ENCODE measurements at regions not wholly inside any gene's neighbourhood (a gene's known extent, or its start where the extent isn't known, plus 50 kb on each side); places are given as distances from the start of the nearest gene placed in this dataset.

- Histone ChIP-seq H3K36me3 (ENCODE audit: control insufficient read depth, insufficient read depth, low read length) (no peaks in the 10 kb centered on the region), H3K4me1 (ENCODE audit: control insufficient read depth, insufficient read depth, low read length) (no peaks in the 10 kb centered on the region), H3K27me3 (ENCODE audit: control insufficient read depth, insufficient read depth, low read length) (no peaks in the 10 kb centered on the region), H3K9ac (ENCODE audit: low read depth, low read length) (no peak overlapping the region), H3K9me3 (ENCODE audit: control insufficient read depth, insufficient read depth, low read length) (no peaks in the 10 kb centered on the region), H3K4me3 (ENCODE audit: low read depth, low read length) (no peak overlapping the region)
Measured at GRCh38 chr15:77706482-77707244, 74.0 kb upstream of the LINGO1 start.

DNA sequence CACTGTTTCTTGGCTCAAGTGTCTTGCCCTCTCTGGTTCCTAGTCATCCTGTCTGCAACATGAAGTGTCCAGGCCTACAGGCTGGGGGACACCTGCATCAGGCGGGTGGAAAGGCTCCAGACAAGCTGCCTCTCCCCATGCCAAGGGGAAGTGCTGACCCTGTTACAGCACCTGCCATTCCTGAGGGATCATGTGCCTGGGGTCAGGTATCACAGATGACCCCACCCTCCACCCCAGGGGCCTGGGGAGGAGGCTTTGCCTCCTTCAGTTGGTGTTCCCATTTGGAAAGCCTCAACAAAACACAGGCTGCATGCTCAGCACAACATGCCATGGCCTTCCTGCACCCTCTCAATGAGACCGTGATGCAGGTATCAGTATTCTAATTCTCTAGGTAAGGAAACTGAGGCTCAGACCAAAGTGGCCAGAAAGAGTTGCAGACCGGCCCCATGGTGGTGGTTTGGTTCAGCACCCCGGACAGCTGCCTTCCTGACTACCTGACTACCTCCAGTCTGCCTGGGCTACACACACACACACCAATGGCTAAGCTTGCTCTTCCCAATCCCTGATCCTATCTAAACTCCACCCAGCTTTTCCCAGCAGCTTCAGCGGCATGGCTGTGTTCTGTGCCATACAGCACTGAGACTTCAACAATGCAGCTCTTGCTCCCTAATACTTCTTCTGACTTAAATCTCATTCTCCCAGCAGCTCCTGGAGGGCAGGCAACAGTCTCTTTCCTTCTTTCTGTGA, 69.7 kb upstream of the LINGO1 start:
- H3K36me3 ChIP-seq (ENCODE audit: control insufficient read depth, insufficient read depth, low read length): no peaks in the 10 kb centered on the region
- H3K9me3 ChIP-seq (ENCODE audit: control insufficient read depth, insufficient read depth, low read length): no peaks in the 10 kb centered on the region
- no peaks in the 10 kb centered on the region for H3K27me3 ChIP-seq (ENCODE audit: control insufficient read depth, insufficient read depth, low read length)
- no peaks in the 10 kb centered on the region for H3K4me1 ChIP-seq (ENCODE audit: control insufficient read depth, insufficient read depth, low read length)
- no peak overlapping the region for H3K9ac ChIP-seq (ENCODE audit: low read depth, low read length)
- H3K4me3 ChIP-seq (ENCODE audit: low read depth, low read length): no peak overlapping the region

DNA sequence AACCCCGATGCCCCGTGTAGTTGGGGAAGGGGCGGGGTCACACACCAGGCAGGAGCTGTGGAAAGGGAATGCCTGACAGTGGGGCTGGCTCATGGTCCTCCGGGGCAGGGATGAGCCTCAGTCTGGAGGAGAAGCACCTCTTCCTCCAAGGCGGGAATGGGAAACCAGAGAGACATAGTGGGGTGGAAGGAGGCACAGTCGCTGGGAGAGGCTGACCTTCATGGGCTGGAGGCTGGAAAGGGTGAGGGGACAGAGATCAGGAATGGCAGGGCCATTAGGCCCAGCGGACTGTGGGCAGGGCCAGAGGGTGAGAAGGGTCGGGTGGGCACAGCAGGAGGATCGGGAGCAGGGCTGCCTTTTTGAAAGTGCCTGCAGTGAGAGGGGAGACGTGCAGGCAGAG, 65.8 kb upstream of the LINGO1 start:
- Histone ChIP-seq H3K27me3 (ENCODE audit: control insufficient read depth, insufficient read depth, low read length) (no peaks in the 10 kb centered on the region), H3K9me3 (ENCODE audit: control insufficient read depth, insufficient read depth, low read length) (no peaks in the 10 kb centered on the region), H3K36me3 (ENCODE audit: control insufficient read depth, insufficient read depth, low read length) (no peaks in the 10 kb centered on the region), H3K4me3 (ENCODE audit: low read depth, low read length) (no peak overlapping the region), H3K9ac (ENCODE audit: low read depth, low read length) (no peak overlapping the region), H3K4me1 (ENCODE audit: control insufficient read depth, insufficient read depth, low read length) (no peaks in the 10 kb centered on the region)

GRCh38 chr15:77697893-77698292, 65.2 kb upstream of the LINGO1 start:
- Histone ChIP-seq H3K36me3 (ENCODE audit: control insufficient read depth, insufficient read depth, low read length) (no peaks in the 10 kb centered on the region), H3K9me3 (ENCODE audit: control insufficient read depth, insufficient read depth, low read length) (no peaks in the 10 kb centered on the region), H3K9ac (ENCODE audit: low read depth, low read length) (no peak overlapping the region), H3K4me1 (ENCODE audit: control insufficient read depth, insufficient read depth, low read length) (no peaks in the 10 kb centered on the region), H3K27me3 (ENCODE audit: control insufficient read depth, insufficient read depth, low read length) (no peaks in the 10 kb centered on the region), H3K4me3 (ENCODE audit: low read depth, low read length) (no peak overlapping the region)

DNA sequence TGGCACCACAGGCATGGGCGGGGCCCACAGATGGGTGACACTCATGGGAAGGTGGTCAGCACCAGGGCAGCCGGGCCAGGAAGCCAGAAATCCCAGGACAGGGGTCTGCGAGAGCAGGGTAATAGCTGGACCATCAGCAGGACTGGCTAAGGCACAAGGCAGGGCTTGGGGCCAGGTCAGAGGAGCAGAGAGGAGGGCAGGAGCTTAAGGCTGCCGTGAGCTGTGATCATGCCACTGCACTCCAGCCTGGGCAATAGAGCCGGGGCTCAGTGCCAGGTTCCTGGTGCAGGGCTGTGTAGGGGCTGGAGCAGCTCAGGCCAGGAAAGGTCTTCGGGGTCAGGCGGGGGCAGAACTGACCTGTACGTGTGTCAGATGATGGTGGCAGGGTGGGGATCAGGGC, 64.2 kb upstream of the LINGO1 start:
- H3K4me3 ChIP-seq (ENCODE audit: low read depth, low read length): no peak overlapping the region
- H3K9me3 ChIP-seq (ENCODE audit: control insufficient read depth, insufficient read depth, low read length): no peaks in the 10 kb centered on the region
- no peak overlapping the region for H3K9ac ChIP-seq (ENCODE audit: low read depth, low read length)
- H3K27me3 ChIP-seq (ENCODE audit: control insufficient read depth, insufficient read depth, low read length): no peaks in the 10 kb centered on the region
- H3K4me1 ChIP-seq (ENCODE audit: control insufficient read depth, insufficient read depth, low read length): no peaks in the 10 kb centered on the region
- H3K36me3 ChIP-seq (ENCODE audit: control insufficient read depth, insufficient read depth, low read length): no peaks in the 10 kb centered on the region

DNA sequence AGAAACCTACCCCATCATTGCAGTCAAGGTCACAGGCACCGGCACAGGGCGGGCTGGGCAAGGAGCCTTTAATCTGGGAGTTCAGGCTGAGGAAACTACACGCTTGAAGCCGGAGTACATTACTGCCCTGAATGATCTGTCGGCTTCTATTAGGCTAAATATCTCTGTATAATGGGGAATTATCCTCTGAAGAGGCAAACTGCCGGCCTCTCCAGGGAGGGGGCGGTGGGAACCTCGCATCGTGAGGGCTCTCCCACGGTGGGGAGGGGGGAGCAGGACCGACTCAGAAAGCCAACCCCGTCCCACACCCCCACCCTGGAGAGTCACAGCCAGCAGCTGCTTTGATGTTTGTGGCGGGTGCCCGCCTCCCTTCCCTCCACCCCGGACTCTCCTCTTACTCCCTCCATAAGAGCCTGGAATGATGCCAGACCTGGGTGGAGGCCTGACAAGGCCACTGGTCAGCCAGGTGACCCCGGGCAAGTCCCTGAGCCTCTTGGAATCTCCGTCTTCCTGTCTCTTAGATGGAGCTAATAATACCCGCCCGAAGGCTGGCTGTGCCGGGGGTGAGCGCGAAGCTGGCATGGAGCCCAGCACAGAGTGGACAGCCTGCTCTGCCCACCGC, 63.4 kb upstream of the LINGO1 start:
- Histone ChIP-seq H3K27me3 (ENCODE audit: control insufficient read depth, insufficient read depth, low read length) (no peaks in the 10 kb centered on the region), H3K36me3 (ENCODE audit: control insufficient read depth, insufficient read depth, low read length) (no peaks in the 10 kb centered on the region)

DNA sequence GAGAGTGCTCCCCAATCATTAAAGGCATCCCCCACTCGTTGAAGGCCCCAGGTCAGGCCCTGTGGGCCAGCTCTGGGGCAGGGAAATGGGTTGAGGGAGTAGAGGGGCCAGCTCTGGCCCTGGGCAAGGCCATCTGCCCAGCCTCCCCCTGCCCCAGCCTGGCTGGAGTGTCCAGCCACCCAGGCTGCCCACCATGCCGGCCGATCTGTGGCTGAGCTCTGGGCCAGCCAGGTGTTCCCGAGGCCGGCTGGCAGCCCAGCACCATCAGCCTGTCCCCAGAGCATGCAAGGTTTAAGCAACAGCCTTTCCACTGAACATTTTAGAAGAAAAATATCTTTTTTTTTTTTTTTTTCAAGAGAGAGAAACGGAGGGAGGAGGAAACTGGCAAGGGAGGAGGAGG, 62.8 kb upstream of the LINGO1 start:
- H3K4me3 ChIP-seq (ENCODE audit: low read depth, low read length): no peak overlapping the region
- no peaks in the 10 kb centered on the region for H3K4me1 ChIP-seq (ENCODE audit: control insufficient read depth, insufficient read depth, low read length)
- H3K36me3 ChIP-seq (ENCODE audit: control insufficient read depth, insufficient read depth, low read length): no peaks in the 10 kb centered on the region
- no peaks in the 10 kb centered on the region for H3K9me3 ChIP-seq (ENCODE audit: control insufficient read depth, insufficient read depth, low read length)
- no peaks in the 10 kb centered on the region for H3K27me3 ChIP-seq (ENCODE audit: control insufficient read depth, insufficient read depth, low read length)
- no peak overlapping the region for H3K9ac ChIP-seq (ENCODE audit: low read depth, low read length)

More for the DNA sequence above, 63.4 kb upstream of the LINGO1 start:
- no peak overlapping the region for H3K9ac ChIP-seq (ENCODE audit: low read depth, low read length)
- no peaks in the 10 kb centered on the region for H3K4me1 ChIP-seq (ENCODE audit: control insufficient read depth, insufficient read depth, low read length)
- no peaks in the 10 kb centered on the region for H3K9me3 ChIP-seq (ENCODE audit: control insufficient read depth, insufficient read depth, low read length)
- no peak overlapping the region for H3K4me3 ChIP-seq (ENCODE audit: low read depth, low read length)

DNA sequence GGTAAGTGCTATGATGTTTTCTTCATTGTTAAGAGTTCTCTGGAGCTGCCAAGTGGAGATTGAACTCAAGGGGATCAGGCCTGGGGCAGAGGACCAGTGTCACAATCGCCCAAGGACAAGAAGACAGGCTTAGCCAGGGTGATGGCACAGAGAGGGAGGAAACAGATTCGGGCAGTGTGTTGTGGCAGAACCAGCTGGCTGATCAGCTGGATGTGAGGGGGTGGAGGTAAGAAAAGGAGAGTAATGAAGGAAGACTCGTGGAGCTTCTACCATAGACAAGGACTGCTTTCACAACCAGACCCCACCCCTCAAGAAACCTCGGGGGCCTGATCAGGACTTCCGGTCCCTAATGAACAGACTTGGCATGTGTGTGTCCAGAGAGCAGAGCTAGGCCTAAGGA, 60.9 kb upstream of the LINGO1 start:
- H3K4me3 ChIP-seq (ENCODE audit: low read depth, low read length): no peak overlapping the region
- H3K36me3 ChIP-seq (ENCODE audit: control insufficient read depth, insufficient read depth, low read length): no peaks in the 10 kb centered on the region
- no peaks in the 10 kb centered on the region for H3K27me3 ChIP-seq (ENCODE audit: control insufficient read depth, insufficient read depth, low read length)
- H3K9ac ChIP-seq (ENCODE audit: low read depth, low read length): no peak overlapping the region
- H3K4me1 ChIP-seq (ENCODE audit: control insufficient read depth, insufficient read depth, low read length): no peaks in the 10 kb centered on the region
- no peaks in the 10 kb centered on the region for H3K9me3 ChIP-seq (ENCODE audit: control insufficient read depth, insufficient read depth, low read length)

DNA sequence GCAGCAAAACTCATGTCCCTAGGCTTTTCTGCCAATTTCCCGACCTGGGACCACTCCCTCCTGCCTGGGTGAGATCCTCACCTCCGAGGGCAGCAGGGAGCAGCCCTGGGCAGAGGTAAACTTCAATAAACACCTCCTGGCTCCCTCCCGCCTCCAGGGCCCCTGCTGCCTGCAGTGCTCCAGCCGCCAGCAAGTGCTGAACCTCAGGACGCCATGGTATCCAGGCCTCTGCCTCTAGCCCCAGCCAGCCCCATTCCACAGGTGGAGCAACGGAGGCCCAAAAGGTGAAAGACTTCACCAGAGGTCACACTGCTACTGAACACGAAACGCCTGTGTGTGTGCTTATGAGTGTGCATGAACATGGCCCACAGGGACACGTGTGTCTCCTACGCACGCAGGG, 59.9 kb upstream of the LINGO1 start:
- Histone ChIP-seq H3K27me3 (ENCODE audit: control insufficient read depth, insufficient read depth, low read length) (no peaks in the 10 kb centered on the region), H3K36me3 (ENCODE audit: control insufficient read depth, insufficient read depth, low read length) (no peaks in the 10 kb centered on the region), H3K4me3 (ENCODE audit: low read depth, low read length) (no peak overlapping the region), H3K4me1 (ENCODE audit: control insufficient read depth, insufficient read depth, low read length) (no peaks in the 10 kb centered on the region), H3K9me3 (ENCODE audit: control insufficient read depth, insufficient read depth, low read length) (no peaks in the 10 kb centered on the region), H3K9ac (ENCODE audit: low read depth, low read length) (no peak overlapping the region)

DNA sequence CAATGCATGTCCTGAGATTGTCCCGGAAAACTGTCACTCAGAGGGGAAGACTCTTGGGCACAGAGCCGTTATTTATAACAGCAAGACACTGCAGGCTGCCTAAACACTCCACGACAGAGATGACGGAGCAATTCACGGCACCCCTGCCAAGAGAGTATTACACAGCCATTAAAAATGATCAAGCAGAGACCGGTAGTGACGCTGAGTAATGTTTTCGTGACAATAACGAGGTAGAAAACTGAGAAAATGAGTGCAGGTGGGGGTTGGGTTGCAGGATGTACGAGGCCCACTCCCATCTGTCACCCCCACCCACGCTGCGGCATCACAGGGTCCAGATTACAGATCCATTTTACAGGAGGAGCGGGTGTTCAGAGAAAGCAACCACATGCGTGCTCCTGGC, 58.9 kb upstream of the LINGO1 start:
- no peak overlapping the region for H3K9ac ChIP-seq (ENCODE audit: low read depth, low read length)
- H3K4me1 ChIP-seq (ENCODE audit: control insufficient read depth, insufficient read depth, low read length): no peaks in the 10 kb centered on the region
- no peaks in the 10 kb centered on the region for H3K27me3 ChIP-seq (ENCODE audit: control insufficient read depth, insufficient read depth, low read length)
- H3K9me3 ChIP-seq (ENCODE audit: control insufficient read depth, insufficient read depth, low read length): no peaks in the 10 kb centered on the region
- no peaks in the 10 kb centered on the region for H3K36me3 ChIP-seq (ENCODE audit: control insufficient read depth, insufficient read depth, low read length)
- no peak overlapping the region for H3K4me3 ChIP-seq (ENCODE audit: low read depth, low read length)

- no peaks in the 10 kb centered on the region for H3K9me3 ChIP-seq (ENCODE audit: control insufficient read depth, insufficient read depth, low read length)
- H3K4me3 ChIP-seq (ENCODE audit: low read depth, low read length): no peak overlapping the region
Measured at GRCh38 chr15:77689821-77690220, 57.1 kb upstream of the LINGO1 start.

GRCh38 chr15:77688693-77689092, 56.0 kb upstream of the LINGO1 start:
- H3K9ac ChIP-seq (ENCODE audit: low read depth, low read length): no peak overlapping the region
- no peaks in the 10 kb centered on the region for H3K27me3 ChIP-seq (ENCODE audit: control insufficient read depth, insufficient read depth, low read length)
- H3K4me3 ChIP-seq (ENCODE audit: low read depth, low read length): no peak overlapping the region
- no peaks in the 10 kb centered on the region for H3K9me3 ChIP-seq (ENCODE audit: control insufficient read depth, insufficient read depth, low read length)
- no peaks in the 10 kb centered on the region for H3K4me1 ChIP-seq (ENCODE audit: control insufficient read depth, insufficient read depth, low read length)
- no peaks in the 10 kb centered on the region for H3K36me3 ChIP-seq (ENCODE audit: control insufficient read depth, insufficient read depth, low read length)

More at GRCh38 chr15:77689821-77690220, 57.1 kb upstream of the LINGO1 start:
- H3K36me3 ChIP-seq (ENCODE audit: control insufficient read depth, insufficient read depth, low read length): no peaks in the 10 kb centered on the region
- H3K4me1 ChIP-seq (ENCODE audit: control insufficient read depth, insufficient read depth, low read length): no peaks in the 10 kb centered on the region
- H3K9ac ChIP-seq (ENCODE audit: low read depth, low read length): no peak overlapping the region
- H3K27me3 ChIP-seq (ENCODE audit: control insufficient read depth, insufficient read depth, low read length): no peaks in the 10 kb centered on the region
